Body of pancreas (tissue), 4 donors: ENCODE measurements at regions not wholly inside any gene's neighbourhood (a gene's known extent, or its start where the extent isn't known, plus 50 kb on each side); places are given as distances from the start of the nearest gene placed in this dataset.

Source experiments
- CTCF ChIP-seq, 7 experiments: fragments of 450-650 bp in 4 of 7; fragments of 200-600 bp in 3 of 7; sonication (generic) in 3 of 7; IDR thresholded peaks; one replicate each; pipeline ENCODE4 v1.5.1; 2016 to 2019; ENCODE audit warnings: antibody characterized with exemption in 7 of 7
- POLR2A ChIP-seq, 3 donors: fragments of 450-650 bp; IDR thresholded peaks; one replicate each; pipeline ENCODE4 v1.6.1; 2016; ENCODE audit warnings: antibody characterized with exemption in 3 of 3, mild to moderate bottlenecking in 2 of 3

DNA sequence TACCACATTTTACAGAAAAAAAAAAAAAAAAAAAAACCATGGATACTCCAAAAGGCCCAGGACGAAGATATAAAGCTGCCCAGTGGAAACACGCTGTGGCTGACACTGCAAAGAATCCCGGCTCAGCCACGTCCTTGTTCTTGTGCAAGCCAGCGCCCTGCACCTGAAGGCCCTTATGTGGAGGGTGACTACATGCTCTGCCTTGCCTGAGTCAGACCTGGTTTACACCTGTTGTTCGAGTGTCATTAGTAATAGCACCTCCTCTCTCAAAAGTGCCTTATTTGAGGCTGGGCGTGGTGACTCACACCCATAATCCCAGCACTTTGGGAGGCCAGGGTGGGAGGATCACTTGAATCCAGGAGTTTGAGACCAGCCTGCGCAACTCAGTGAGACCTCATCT is 54.3 kb upstream of the ZSWIM6 start:
- TF ChIP-seq POLR2A (IDR thresholded peaks at IDR 0.05) (no peak), CTCF (IDR thresholded peaks at IDR 0.05) (no peak)
